SK-N-SH (cell line): ENCODE measurements at regions not wholly inside any gene's neighbourhood (a gene's known extent, or its start where the extent isn't known, plus 50 kb on each side); places are given as distances from the start of the nearest gene placed in this dataset.
A peak's percentile ranks its signal among the peaks of the same experiment; 100 is the strongest.

Source experiments
- CHD2 ChIP-seq: fragments of 150-350 bp; IDR thresholded peaks from 2 replicates; pipeline ENCODE4 v1.6.1; 2018; ENCODE audit warnings: low read length; ENCODE audit not compliant: partially characterized antibody
- EZH2phosphoT487 ChIP-seq: fragments of 200-600 bp; sonication (generic); IDR thresholded peaks from 2 replicates; pipeline ENCODE4 v1.6.1; 2017; ENCODE audit warnings: low read depth, mixed run types, mild to moderate bottlenecking, antibody characterized with exemption, moderate library complexity, borderline replicate concordance
- FOSL2 ChIP-seq: IDR thresholded peaks from 2 replicates; pipeline ENCODE4 v1.4.0; 2012; ENCODE audit warnings: low read depth, mild to moderate bottlenecking, moderate library complexity, borderline replicate concordance
- FOXJ3 ChIP-seq: sonication (generic); formaldehyde crosslinking; IDR thresholded peaks from 2 replicates; pipeline ENCODE4 v1.5.1; 2020; ENCODE audit warnings: mild to moderate bottlenecking, missing genetic modification reagents
- FOXM1 ChIP-seq: IDR thresholded peaks from 2 replicates; pipeline ENCODE4 v1.4.0; 2012; ENCODE audit warnings: low read depth, mild to moderate bottlenecking
- MXI1 ChIP-seq: IDR thresholded peaks from 2 replicates; pipeline ENCODE4 v1.6.1; 2012; ENCODE audit warnings: mild to moderate bottlenecking, low read depth, low read length, improper control_type of control experiment
- PBX3 ChIP-seq: IDR thresholded peaks from 2 replicates; pipeline ENCODE4; 2012
- POLR2AphosphoS5 ChIP-seq: IDR thresholded peaks from 2 replicates; pipeline ENCODE4 v1.6.1; 2012; ENCODE audit warnings: low read depth, low read length
- RAD21 ChIP-seq: IDR thresholded peaks from 2 replicates; pipeline ENCODE4 v1.6.1; 2012; ENCODE audit warnings: mild to moderate bottlenecking, low read length
- REST ChIP-seq: IDR thresholded peaks from 2 replicates; pipeline ENCODE4 v1.6.1; 2012; ENCODE audit warnings: mild to moderate bottlenecking, low read depth, low read length, moderate library complexity
- RXRA ChIP-seq: IDR thresholded peaks from 2 replicates; pipeline ENCODE4 v1.4.0; 2012; ENCODE audit warnings: low read depth, mild to moderate bottlenecking, borderline replicate concordance
- SIN3A ChIP-seq: IDR thresholded peaks from 2 replicates; pipeline ENCODE4 v1.6.1; 2012; ENCODE audit warnings: low read depth, mild to moderate bottlenecking, low read length, moderate library complexity, borderline replicate concordance
- TAF1 ChIP-seq: IDR thresholded peaks from 2 replicates; pipeline ENCODE4 v1.6.1; 2012; ENCODE audit warnings: low read depth, mild to moderate bottlenecking, low read length, moderate library complexity, borderline replicate concordance
- TCF12 ChIP-seq: IDR thresholded peaks from 2 replicates; pipeline ENCODE4 v1.4.0; 2012
- YY1 ChIP-seq: IDR thresholded peaks from 2 replicates; pipeline ENCODE4 v1.4.0; 2012; ENCODE audit warnings: low read depth, mild to moderate bottlenecking
- ZBTB33 ChIP-seq: IDR thresholded peaks from 2 replicates; pipeline ENCODE4 v1.4.0; 2012; ENCODE audit warnings: low read depth, borderline replicate concordance

- TF ChIP-seq ZBTB33 (no peak), REST (0 out of 2 replicates have a peak, but pooled peaks have one; percentile 33), PBX3 (peak; percentile 75), TAF1 (no peak), RXRA (peak; percentile 70; the same call in 1 of the 2 replicates), FOXJ3 (CRISPR knock-in tag) (no peak), SIN3A (no peak), MXI1 (no peak), CHD2 (no peak), YY1 (no peak), FOXM1 (peak; percentile 83), POLR2AphosphoS5 (peak; percentile 61; the same call in 1 of the 2 replicates), FOSL2 (peak; percentile 90), RAD21 (no peak), TCF12 (peak; percentile 99), EZH2phosphoT487 (no peak)
Measured at GRCh38 chr16:64339052-64339770, 782.7 kb downstream of the CDH11 start (continued).
